KMS-11 (cell line): ENCODE measurements at regions not wholly inside any gene's neighbourhood (a gene's known extent, or its start where the extent isn't known, plus 50 kb on each side); places are given as distances from the start of the nearest gene placed in this dataset.

Experiments used
- H2AFZ ChIP-seq: fragments of 200-600 bp; sonication (generic); 2 replicates; pipeline ENCODE4 v1.6.1; 2016; ENCODE audit warnings: antibody characterized with exemption, mixed run types, low read depth
- H3K27ac ChIP-seq: fragments of 200-600 bp; sonication (generic); 2 replicates; pipeline ENCODE4 v1.6.1; 2016; ENCODE audit warnings: mild to moderate bottlenecking, mixed run types
- H3K27me3 ChIP-seq: fragments of 200-600 bp; sonication (generic); 2 replicates; pipeline ENCODE4 v1.6.1; 2017; ENCODE audit warnings: mild to moderate bottlenecking, low read depth, mixed run types, moderate library complexity; ENCODE audit not compliant: insufficient read depth
- H3K36me3 ChIP-seq: fragments of 200-600 bp; sonication (generic); 2 replicates; pipeline ENCODE4 v1.6.1; 2017; ENCODE audit warnings: mild to moderate bottlenecking, mixed run types; ENCODE audit not compliant: insufficient read depth
- H3K4me1 ChIP-seq: fragments of 200-600 bp; sonication (generic); 2 replicates; pipeline ENCODE4 v1.6.1; 2016; ENCODE audit warnings: mild to moderate bottlenecking, low read depth, mixed run types; ENCODE audit not compliant: poor library complexity, severe bottlenecking
- H3K4me2 ChIP-seq: fragments of 200-600 bp; sonication (generic); 2 replicates; pipeline ENCODE4 v1.7.0; 2016; ENCODE audit warnings: mild to moderate bottlenecking, mixed run types
- H3K4me3 ChIP-seq: fragments of 200-600 bp; sonication (generic); IDR thresholded peaks from 2 replicates; pipeline ENCODE4 v1.6.1; 2017; ENCODE audit warnings: low read depth, low read length, mixed read lengths; ENCODE audit not compliant: insufficient read depth
- H3K79me2 ChIP-seq: fragments of 200-600 bp; sonication (generic); 2 replicates; pipeline ENCODE4 v1.6.1; 2016; ENCODE audit warnings: low read depth, mixed run types; ENCODE audit not compliant: insufficient read depth
- H3K9ac ChIP-seq: fragments of 200-600 bp; sonication (generic); 2 replicates; pipeline ENCODE4 v1.6.1; 2016; ENCODE audit warnings: mild to moderate bottlenecking, mixed run types
- H4K20me1 ChIP-seq: fragments of 200-600 bp; sonication (generic); 2 replicates; pipeline ENCODE4 v1.6.1; 2016; ENCODE audit warnings: mild to moderate bottlenecking, mixed run types; ENCODE audit not compliant: insufficient read depth
- TF ChIP-seq, protein P1 (sequence below): fragments of 200-600 bp; sonication (generic); conservative IDR thresholded peaks from 2 replicates; pipeline ENCODE4 v1.6.1; 2017; ENCODE audit warnings: low read depth, mild to moderate bottlenecking, antibody characterized with exemption, low read length, moderate library complexity, mixed read lengths

GRCh38 chr9:119792242-119792641 is 423.0 kb upstream of the BRINP1 start:
- Histone ChIP-seq H3K9ac (no peak overlapping the region), H3K27me3 (no peaks in the 10 kb centered on the region), H3K4me3 (no peak overlapping the region), H3K79me2 (no peaks in the 10 kb centered on the region), H3K36me3 (no peaks in the 10 kb centered on the region), H2AFZ (no peak overlapping the region), H3K4me2 (no peak overlapping the region), H3K4me1 (no peaks in the 10 kb centered on the region), H4K20me1 (no peaks in the 10 kb centered on the region), H3K27ac (no peak overlapping the region)
- TF ChIP-seq, protein P1, sequence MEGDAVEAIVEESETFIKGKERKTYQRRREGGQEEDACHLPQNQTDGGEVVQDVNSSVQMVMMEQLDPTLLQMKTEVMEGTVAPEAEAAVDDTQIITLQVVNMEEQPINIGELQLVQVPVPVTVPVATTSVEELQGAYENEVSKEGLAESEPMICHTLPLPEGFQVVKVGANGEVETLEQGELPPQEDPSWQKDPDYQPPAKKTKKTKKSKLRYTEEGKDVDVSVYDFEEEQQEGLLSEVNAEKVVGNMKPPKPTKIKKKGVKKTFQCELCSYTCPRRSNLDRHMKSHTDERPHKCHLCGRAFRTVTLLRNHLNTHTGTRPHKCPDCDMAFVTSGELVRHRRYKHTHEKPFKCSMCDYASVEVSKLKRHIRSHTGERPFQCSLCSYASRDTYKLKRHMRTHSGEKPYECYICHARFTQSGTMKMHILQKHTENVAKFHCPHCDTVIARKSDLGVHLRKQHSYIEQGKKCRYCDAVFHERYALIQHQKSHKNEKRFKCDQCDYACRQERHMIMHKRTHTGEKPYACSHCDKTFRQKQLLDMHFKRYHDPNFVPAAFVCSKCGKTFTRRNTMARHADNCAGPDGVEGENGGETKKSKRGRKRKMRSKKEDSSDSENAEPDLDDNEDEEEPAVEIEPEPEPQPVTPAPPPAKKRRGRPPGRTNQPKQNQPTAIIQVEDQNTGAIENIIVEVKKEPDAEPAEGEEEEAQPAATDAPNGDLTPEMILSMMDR, result no peak

- no peaks in the 10 kb centered on the region for H3K27me3 ChIP-seq
- no peak overlapping the region for H3K4me3 ChIP-seq
- no peak overlapping the region for H3K9ac ChIP-seq
- no peaks in the 10 kb centered on the region for H4K20me1 ChIP-seq
- no peaks in the 10 kb centered on the region for H3K4me1 ChIP-seq
- H2AFZ ChIP-seq, result no peak overlapping the region
- no peak overlapping the region for H3K27ac ChIP-seq
- no peak overlapping the region for H3K4me2 ChIP-seq
- TF ChIP-seq, protein P1, result no peak
- H3K36me3 ChIP-seq, result no peaks in the 10 kb centered on the region
- H3K79me2 ChIP-seq, result no peaks in the 10 kb centered on the region
These were observed 420.8 kb upstream of the BRINP1 start for GRCh38 chr9:119789987-119790386.

GRCh38 chr9:119788921-119789320 is 419.7 kb upstream of the BRINP1 start:
- TF ChIP-seq, protein P1, result no peak

DNA sequence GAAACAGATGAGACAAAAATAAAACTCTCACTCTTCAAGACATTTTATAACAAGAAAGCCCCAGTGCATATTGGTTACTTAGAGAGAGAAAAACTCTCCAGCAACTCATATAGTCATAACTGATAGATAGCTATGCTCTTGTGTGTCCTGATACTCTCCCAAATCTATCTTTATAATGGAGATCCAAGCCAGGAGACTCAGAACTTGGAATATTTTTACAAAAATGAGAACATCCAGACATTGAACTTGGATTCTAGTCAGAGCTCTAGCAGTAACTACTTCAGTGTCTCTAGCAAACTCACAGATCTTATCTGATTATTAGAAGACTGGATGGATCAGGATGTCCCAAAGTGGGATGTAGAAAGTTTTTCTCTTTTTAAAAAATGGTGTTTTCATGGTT is 412.7 kb upstream of the BRINP1 start:
- no peak overlapping the region for H2AFZ ChIP-seq
- H4K20me1 ChIP-seq, result no peaks in the 10 kb centered on the region
- H3K4me2 ChIP-seq, result no peak overlapping the region
- H3K27ac ChIP-seq, result no peak overlapping the region
- H3K36me3 ChIP-seq, result no peaks in the 10 kb centered on the region
- H3K27me3 ChIP-seq, result no peaks in the 10 kb centered on the region
- TF ChIP-seq, protein P1, result no peak
- no peaks in the 10 kb centered on the region for H3K79me2 ChIP-seq
- H3K4me3 ChIP-seq, result no peak overlapping the region
- no peak overlapping the region for H3K9ac ChIP-seq
- H3K4me1 ChIP-seq, result no peaks in the 10 kb centered on the region

More at GRCh38 chr9:119788921-119789320, 419.7 kb upstream of the BRINP1 start:
- H4K20me1 ChIP-seq, result no peaks in the 10 kb centered on the region
- H3K27me3 ChIP-seq, result no peaks in the 10 kb centered on the region
- no peaks in the 10 kb centered on the region for H3K4me1 ChIP-seq
- no peak overlapping the region for H3K9ac ChIP-seq
- no peak overlapping the region for H3K4me2 ChIP-seq
- H3K4me3 ChIP-seq, result no peak overlapping the region
- no peaks in the 10 kb centered on the region for H3K79me2 ChIP-seq
- no peaks in the 10 kb centered on the region for H3K36me3 ChIP-seq
- H3K27ac ChIP-seq, result no peak overlapping the region
- no peak overlapping the region for H2AFZ ChIP-seq

DNA sequence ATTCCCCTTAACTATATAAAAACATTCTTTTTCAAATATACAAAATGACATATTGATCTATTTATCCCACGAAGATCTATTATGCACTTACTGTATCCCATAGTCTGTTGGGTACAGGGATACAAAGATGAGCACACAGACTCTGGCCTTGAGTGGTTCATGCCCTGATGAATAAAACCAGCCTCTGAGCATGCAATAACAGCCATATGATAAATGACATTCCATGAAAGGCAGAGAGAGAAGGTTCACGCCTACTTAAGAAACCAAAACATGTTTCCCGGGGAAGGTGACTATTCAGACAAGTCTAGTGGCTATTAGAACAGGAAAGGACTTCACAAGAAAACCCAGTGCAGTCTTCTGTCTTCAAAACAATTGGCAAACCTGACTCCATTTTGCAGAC is 406.2 kb upstream of the BRINP1 start:
- H3K36me3 ChIP-seq, result no peaks in the 10 kb centered on the region
- H3K27me3 ChIP-seq, result no peaks in the 10 kb centered on the region
- H3K79me2 ChIP-seq, result no peaks in the 10 kb centered on the region
- H3K9ac ChIP-seq, result no peak overlapping the region
- TF ChIP-seq, protein P1, result no peak
- no peaks in the 10 kb centered on the region for H4K20me1 ChIP-seq
- H2AFZ ChIP-seq, result no peak overlapping the region
- no peak overlapping the region for H3K27ac ChIP-seq
- H3K4me1 ChIP-seq, result no peaks in the 10 kb centered on the region
- no peak overlapping the region for H3K4me3 ChIP-seq
- H3K4me2 ChIP-seq, result no peak overlapping the region
